GM21526 (cell line): ENCODE measurements at regions not wholly inside any gene's neighbourhood (a gene's known extent, or its start where the extent isn't known, plus 50 kb on each side); places are given as distances from the start of the nearest gene placed in this dataset.
"Not testable (repeated sequence)": the region's sequence is repeated elsewhere in the genome, so short reads cannot be mapped to it uniquely, and the experiment has no call there.

Experiments used
- ATAC-seq: cut with Tn5 transposase; IDR thresholded peaks from one replicate; pipeline ENCODE4 v1.9.1; 2021; ENCODE audit warnings: moderate library complexity; ENCODE audit not compliant: unreplicated experiment, low FRiP score

GRCh38 chr21:29396951-29397455 lies 98.3 kb downstream of the BACH1 start:
- no peak for ATAC-seq

GRCh38 chr21:29403301-29403700 lies 104.6 kb downstream of the BACH1 start:
- ATAC-seq = no peak

DNA sequence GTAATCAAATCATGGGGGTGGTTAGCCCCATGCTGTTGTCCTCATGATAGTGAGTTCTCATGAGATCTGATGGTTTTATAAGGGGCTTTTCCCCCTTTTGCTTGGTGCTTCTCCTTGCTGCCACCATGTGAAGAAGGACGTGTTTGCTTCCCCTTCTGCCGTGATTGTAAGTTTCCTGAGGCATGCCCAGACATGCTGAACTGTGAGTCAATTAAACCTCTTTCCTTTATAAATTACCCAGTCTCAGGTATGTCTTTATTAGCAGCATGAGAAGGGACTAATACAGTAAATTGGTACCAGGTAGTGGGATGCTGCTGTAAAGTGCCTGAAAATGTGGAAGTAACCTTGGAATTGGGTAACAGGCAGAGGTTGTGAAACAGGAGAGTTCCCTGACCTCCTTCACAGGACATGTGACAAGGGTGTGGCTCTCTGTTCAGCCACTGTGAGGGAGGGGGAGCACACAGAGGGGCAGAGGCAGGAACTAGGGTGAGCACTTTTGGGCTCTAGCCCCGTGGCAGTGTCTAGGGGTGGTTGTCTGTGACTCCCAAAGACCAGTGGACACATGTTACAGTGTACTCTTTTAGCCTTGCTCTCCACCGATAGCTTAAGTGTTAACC lies 105.3 kb downstream of the BACH1 start:
- no peak for ATAC-seq

DNA sequence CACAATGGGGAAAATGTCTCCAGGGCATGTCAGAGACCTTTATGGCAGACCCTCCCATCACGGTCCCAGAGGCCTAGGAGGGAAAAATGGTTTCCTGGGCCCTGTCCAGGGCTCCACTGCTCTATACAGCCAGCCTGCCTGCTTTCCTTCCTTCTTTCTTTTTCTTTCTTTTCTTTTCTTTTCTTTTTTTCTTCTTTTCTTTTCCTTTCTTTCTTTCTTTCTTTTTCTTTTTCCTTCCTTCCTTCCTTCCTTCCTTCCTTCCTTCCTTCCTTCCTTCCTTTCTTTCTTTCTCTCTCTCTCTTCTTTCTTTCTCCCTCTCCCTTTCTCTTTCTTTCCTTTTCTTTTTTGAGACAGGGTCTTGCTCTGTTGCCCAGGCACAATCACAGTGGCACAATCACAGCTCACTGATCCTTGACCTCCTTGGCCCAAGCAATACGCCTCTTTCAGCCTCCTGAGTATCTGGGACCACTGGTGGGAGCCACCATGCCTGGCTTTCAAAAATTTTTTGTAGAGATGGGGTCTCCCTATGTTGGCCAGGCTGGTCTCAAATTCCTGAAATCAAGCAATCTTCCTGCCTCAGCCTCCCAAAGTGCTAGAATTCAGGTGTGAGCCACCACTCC lies 106.9 kb downstream of the BACH1 start:
- no peak for ATAC-seq

DNA sequence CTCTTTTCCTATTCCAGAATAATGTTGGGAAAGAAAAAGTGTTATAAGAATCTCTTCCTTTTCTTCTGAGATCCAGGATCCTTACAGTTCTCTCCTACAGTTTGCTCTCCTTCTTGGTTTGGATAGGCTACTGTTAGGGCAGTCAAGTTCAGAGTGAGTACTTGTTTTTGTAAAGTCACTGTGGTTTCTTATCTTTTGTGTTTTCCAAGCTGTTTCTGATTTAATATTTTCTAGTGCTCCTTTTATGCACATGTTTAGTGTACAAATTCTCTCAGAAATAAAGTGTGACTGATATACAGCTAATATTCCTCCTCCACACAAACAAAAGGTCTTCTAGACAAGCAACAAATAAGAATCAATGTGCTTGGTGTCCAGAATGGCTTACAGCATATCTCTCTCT lies 107.7 kb downstream of the BACH1 start:
- no peak for ATAC-seq

GRCh38 chr21:29407571-29407970 lies 108.8 kb downstream of the BACH1 start:
- no peak for ATAC-seq

DNA sequence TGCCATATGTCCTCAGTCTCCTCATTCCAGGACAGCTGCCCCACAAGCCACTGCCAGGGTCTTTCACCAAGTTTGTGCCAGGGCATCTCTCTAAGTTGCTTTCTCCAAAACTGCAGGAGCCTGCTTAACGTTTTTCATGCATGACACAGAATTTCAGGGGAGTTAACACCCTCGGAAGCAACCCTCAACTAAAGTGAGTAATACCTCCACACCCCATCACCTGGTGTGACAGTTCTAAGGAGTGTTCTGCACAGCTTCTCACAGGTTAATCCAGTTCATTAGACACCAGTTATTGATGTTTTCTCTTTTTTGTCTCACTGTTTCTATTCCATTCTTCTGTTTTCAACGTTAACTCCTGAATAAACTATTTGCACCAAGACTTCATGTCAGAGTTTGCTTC lies 115.0 kb downstream of the BACH1 start:
- ATAC-seq = no peak

DNA sequence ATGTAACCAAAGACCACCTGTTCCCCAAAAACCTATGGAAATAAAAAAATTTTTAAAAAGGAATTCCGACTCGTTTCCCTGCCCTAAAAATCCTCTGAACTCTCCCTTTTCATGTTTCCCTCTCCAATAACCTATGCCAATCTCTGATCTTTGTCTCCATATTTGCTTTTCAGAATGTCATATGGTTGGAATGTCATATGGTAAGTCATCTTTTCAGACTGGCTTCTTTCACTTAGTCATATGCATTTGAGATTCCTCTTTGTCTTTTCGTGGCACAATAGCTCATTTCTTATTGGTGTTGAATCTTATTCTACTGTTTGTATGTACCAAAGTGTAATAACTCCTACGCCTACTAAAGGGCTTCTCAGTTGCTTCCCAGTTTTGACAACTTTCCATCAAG lies 117.5 kb downstream of the BACH1 start:
- ATAC-seq = no peak

- ATAC-seq = peak; percentile 80
Observed at GRCh38 chr21:29418813-29419212, 120.1 kb downstream of the BACH1 start.

DNA sequence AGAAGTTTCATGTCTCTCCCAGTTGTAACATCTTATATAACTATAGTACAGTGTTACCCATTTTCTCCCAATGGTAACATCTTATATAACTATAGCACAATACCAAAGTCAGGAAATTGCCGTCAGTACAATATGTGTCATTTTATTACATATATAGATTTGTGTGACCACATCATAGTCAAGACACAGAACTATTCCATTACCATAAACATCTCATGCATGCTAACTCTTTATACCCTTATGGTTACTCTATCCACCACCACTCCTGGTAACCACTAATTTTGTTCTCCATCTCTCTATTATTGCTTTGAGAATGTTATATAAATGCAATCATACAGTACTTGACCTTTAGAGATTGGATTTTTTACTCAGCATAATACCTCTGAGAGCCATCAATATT lies 120.7 kb downstream of the BACH1 start:
- peak; percentile 13 for ATAC-seq

DNA sequence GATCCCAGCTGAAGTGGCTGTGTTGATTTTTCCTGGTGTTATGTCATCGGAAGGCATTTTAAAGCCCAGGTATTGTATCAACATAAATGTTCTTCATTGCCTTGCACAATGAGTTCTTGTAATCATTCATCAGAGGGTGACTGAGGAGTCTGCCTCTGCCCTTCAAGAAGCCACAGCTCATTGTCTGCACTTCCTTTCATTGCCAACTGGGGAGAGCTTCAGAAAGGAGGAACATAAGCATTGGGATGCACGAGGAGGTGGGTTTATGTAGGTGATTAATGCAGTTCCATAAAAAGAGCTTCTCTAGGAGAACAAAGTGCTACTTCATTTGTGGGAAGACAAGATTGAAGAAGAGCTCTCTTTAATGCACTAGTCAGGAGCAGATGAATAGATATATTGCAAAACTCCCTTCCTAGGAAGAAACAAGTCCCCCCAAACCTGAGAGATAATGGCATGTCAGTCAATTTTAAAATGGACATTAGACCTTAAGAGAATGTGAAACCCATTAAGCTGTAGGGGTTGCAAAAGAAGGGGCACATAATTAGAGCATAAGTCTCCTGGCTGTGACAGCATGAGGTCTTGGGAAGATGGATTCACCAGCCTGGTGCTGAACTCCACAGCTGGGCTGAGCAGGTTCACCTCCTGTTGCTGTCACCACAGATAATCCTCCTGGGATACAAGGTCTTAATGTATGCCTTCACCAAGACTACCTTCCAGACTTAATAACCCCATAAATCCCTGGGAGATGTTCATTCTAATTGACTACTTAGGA lies 124.6 kb downstream of the BACH1 start:
- no peak for ATAC-seq

- no peak for ATAC-seq
Observed at GRCh38 chr21:29424728-29425127, 126.0 kb downstream of the BACH1 start.

GRCh38 chr21:29429218-29429617 lies 130.5 kb downstream of the BACH1 start:
- no peak for ATAC-seq

DNA sequence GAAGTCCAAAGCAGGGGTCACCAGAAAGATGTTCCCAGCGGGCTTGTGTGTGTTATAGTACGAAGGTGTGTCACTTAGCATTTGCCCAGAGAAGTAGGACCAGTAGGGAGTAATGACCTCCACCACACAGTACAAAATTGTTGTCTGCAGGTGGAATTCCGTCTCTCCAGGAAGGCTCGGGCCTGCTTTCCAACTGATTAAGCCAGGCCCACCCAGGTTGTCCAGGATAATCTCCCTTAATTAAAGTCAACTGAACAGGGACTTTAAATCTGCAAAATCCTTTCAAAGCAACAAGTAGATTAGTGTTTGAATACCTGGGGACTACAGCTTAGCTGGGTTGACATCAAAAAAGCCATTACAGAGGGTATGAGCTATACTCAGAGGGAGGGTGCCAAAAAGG lies 131.3 kb downstream of the BACH1 start:
- ATAC-seq = no peak

DNA sequence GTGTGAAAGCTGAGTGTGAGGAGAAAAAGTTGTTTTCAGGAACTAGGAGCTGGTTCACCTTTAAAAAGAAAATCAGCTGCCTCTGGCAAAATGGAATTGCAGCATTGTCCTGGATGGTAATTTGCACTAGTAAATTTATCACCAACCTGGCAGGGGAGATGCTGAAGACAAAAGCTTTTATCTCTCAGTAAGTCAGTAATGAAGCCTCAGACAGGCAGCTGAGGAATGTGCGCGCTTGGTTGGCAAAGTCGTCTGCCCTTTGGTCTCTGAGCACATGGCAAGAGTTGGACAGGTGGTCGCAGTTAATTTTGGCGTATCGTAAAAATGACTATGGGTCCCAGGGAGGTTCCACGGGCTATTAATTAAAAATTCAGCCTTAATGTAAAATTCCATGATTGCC lies 131.9 kb downstream of the BACH1 start:
- ATAC-seq = no peak

DNA sequence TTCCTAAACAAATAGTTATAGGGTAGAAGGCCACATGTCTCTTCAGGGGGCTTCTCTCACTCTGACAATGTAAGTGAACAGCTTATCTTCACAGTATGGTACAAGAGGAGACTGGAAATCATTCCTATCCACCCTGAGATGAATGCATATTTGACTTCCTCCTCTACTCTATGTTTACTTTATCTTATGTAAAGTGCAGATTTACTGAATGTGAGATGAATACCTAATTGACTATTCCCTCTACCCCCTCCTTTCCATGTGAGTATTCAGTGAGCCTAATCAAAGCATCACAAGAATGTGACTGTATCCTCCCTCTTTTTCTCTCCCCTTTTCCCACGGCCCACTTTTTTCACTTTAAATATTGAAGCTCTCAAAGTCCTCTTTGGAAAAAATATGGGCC lies 132.5 kb downstream of the BACH1 start:
- ATAC-seq = no peak

GRCh38 chr21:29431680-29432079 lies 133.0 kb downstream of the BACH1 start:
- no peak for ATAC-seq

GRCh38 chr21:29433366-29434059 lies 134.8 kb downstream of the BACH1 start:
- ATAC-seq = no peak

DNA sequence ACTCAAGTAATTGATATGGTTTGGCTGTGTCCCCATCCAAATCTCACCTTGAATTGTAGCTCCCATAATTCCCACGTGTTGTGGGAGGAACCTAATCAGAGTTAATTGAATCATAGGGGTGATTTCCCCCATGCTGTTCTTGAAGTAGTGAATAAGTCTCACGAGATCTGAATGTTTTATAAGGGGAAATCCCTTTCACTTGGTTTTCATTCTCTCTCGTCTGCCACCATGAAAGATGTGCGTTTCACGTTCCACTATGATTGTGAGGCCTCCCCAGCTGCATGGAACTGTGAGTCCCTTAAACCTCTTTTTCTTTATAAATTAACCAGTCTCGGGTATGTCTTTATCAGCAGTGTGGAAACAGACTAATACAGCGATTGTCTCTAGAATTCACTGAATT lies 135.4 kb downstream of the BACH1 start:
- ATAC-seq = no peak

GRCh38 chr21:29434982-29435381 lies 136.3 kb downstream of the BACH1 start:
- ATAC-seq = not testable (repeated sequence)

- no peak for ATAC-seq
Observed at GRCh38 chr21:29436143-29436542, 137.4 kb downstream of the BACH1 start.
